ENCODE measurements at regions not wholly inside any gene's neighbourhood (a gene's known extent, or its start where the extent isn't known, plus 50 kb on each side); places are given as distances from the start of the nearest gene placed in this dataset.
"Not testable (repeated sequence)": the region's sequence is repeated elsewhere in the genome, so short reads cannot be mapped to it uniquely, and the experiment has no call there.

- H3K36me3 ChIP-seq (ENCODE audit: control insufficient read depth in 5 of 5, insufficient read depth in 5 of 5, low read length in 5 of 5) = no peaks in the 10 kb centered on the region
- H3K27ac ChIP-seq (ENCODE audit: low read depth, low read length) = no peak overlapping the region
- H3K9me3 ChIP-seq (ENCODE audit: control insufficient read depth in 5 of 5, low read length in 5 of 5) = peaks cover 0 to 6% (median 2%) of the 10 kb centered on the region in 5 donors
- no peak overlapping the region for H3K9ac ChIP-seq (ENCODE audit: low read length in 5 of 5)
- no peak overlapping the region for H3K4me3 ChIP-seq (ENCODE audit: low read depth in 1 of 5, low read length in 5 of 5)
- H3K27me3 ChIP-seq (ENCODE audit: control insufficient read depth in 5 of 5, insufficient read depth in 4 of 5, low read length in 5 of 5) = peaks cover 0 to 4% (median 0%) of the 10 kb centered on the region in 5 donors
- no peaks in the 10 kb centered on the region for H3K4me1 ChIP-seq (ENCODE audit: control insufficient read depth in 5 of 5, insufficient read depth in 5 of 5, low read length in 5 of 5)
These were observed 229.9 kb downstream of the SOX3 start for GRCh38 chrX:140274811-140275525.

- Histone ChIP-seq H3K9ac (ENCODE audit: low read length in 5 of 5) (no peak overlapping the region), H3K27ac (ENCODE audit: low read depth, low read length) (no peak overlapping the region), H3K4me3 (ENCODE audit: low read depth in 1 of 5, low read length in 5 of 5) (no peak overlapping the region), H3K36me3 (ENCODE audit: control insufficient read depth in 5 of 5, insufficient read depth in 5 of 5, low read length in 5 of 5) (no peaks in the 10 kb centered on the region), H3K9me3 (ENCODE audit: control insufficient read depth in 5 of 5, low read length in 5 of 5) (peaks cover 0 to 6% (median 2%) of the 10 kb centered on the region in 5 donors), H3K4me1 (ENCODE audit: control insufficient read depth in 5 of 5, insufficient read depth in 5 of 5, low read length in 5 of 5) (no peaks in the 10 kb centered on the region), H3K27me3 (ENCODE audit: control insufficient read depth in 5 of 5, insufficient read depth in 4 of 5, low read length in 5 of 5) (peaks cover 0 to 4% (median 0%) of the 10 kb centered on the region in 5 donors)
These were observed 230.9 kb downstream of the SOX3 start for GRCh38 chrX:140273921-140274320.

- H3K36me3 ChIP-seq (ENCODE audit: control insufficient read depth in 5 of 5, insufficient read depth in 5 of 5, low read length in 5 of 5) = no peaks in the 10 kb centered on the region
- no peaks in the 10 kb centered on the region for H3K4me1 ChIP-seq (ENCODE audit: control insufficient read depth in 5 of 5, insufficient read depth in 5 of 5, low read length in 5 of 5)
- no peak overlapping the region for H3K27ac ChIP-seq (ENCODE audit: low read depth, low read length)
- no peaks in the 10 kb centered on the region for H3K9me3 ChIP-seq (ENCODE audit: control insufficient read depth in 5 of 5, low read length in 5 of 5)
- no peak overlapping the region for H3K9ac ChIP-seq (ENCODE audit: low read length in 5 of 5)
- H3K27me3 ChIP-seq (ENCODE audit: control insufficient read depth in 5 of 5, insufficient read depth in 4 of 5, low read length in 5 of 5) = peaks cover 0 to 12% (median 4%) of the 10 kb centered on the region in 5 donors
- no peak overlapping the region for H3K4me3 ChIP-seq (ENCODE audit: low read depth in 1 of 5, low read length in 5 of 5)
These were observed 254.5 kb downstream of the SOX3 start for GRCh38 chrX:140250391-140250790.

- H3K36me3 ChIP-seq (ENCODE audit: control insufficient read depth in 5 of 5, insufficient read depth in 5 of 5, low read length in 5 of 5) = no peaks in the 10 kb centered on the region
- H3K9me3 ChIP-seq (ENCODE audit: control insufficient read depth in 5 of 5, low read length in 5 of 5) = no peaks in the 10 kb centered on the region
- peaks cover 0 to 12% (median 4%) of the 10 kb centered on the region in 5 donors for H3K27me3 ChIP-seq (ENCODE audit: control insufficient read depth in 5 of 5, insufficient read depth in 4 of 5, low read length in 5 of 5)
- no peak overlapping the region for H3K4me3 ChIP-seq (ENCODE audit: low read depth in 1 of 5, low read length in 5 of 5)
- no peak overlapping the region for H3K9ac ChIP-seq (ENCODE audit: low read length in 5 of 5)
- no peak overlapping the region for H3K27ac ChIP-seq (ENCODE audit: low read depth, low read length)
- no peaks in the 10 kb centered on the region for H3K4me1 ChIP-seq (ENCODE audit: control insufficient read depth in 5 of 5, insufficient read depth in 5 of 5, low read length in 5 of 5)
These were observed 255.8 kb downstream of the SOX3 start for GRCh38 chrX:140249088-140249487.

GRCh38 chrX:140229191-140229590 is 263.9 kb upstream of the CXorf66 start:
- Histone ChIP-seq H3K9me3 (ENCODE audit: control insufficient read depth in 5 of 5, low read length in 5 of 5) (peaks cover 0 to 8% (median 0%) of the 10 kb centered on the region in 5 donors), H3K36me3 (ENCODE audit: control insufficient read depth in 5 of 5, insufficient read depth in 5 of 5, low read length in 5 of 5) (no peaks in the 10 kb centered on the region), H3K4me3 (ENCODE audit: low read depth in 1 of 5, low read length in 5 of 5) (no peak overlapping the region), H3K27me3 (ENCODE audit: control insufficient read depth in 5 of 5, insufficient read depth in 4 of 5, low read length in 5 of 5) (no peaks in the 10 kb centered on the region), H3K4me1 (ENCODE audit: control insufficient read depth in 5 of 5, insufficient read depth in 5 of 5, low read length in 5 of 5) (no peaks in the 10 kb centered on the region), H3K9ac (ENCODE audit: low read length in 5 of 5) (no peak overlapping the region), H3K27ac (ENCODE audit: low read depth, low read length) (no peak overlapping the region)

GRCh38 chrX:140226037-140226436 is 260.7 kb upstream of the CXorf66 start:
- H3K36me3 ChIP-seq (ENCODE audit: control insufficient read depth in 5 of 5, insufficient read depth in 5 of 5, low read length in 5 of 5); H3K27me3 ChIP-seq (ENCODE audit: control insufficient read depth in 5 of 5, insufficient read depth in 4 of 5, low read length in 5 of 5); H3K4me1 ChIP-seq (ENCODE audit: control insufficient read depth in 5 of 5, insufficient read depth in 5 of 5, low read length in 5 of 5); H3K9me3 ChIP-seq (ENCODE audit: control insufficient read depth in 5 of 5, low read length in 5 of 5); H3K4me3 ChIP-seq (ENCODE audit: low read depth in 1 of 5, low read length in 5 of 5); H3K9ac ChIP-seq (ENCODE audit: low read length in 5 of 5); H3K27ac ChIP-seq (ENCODE audit: low read depth, low read length): not testable (repeated sequence)

- not testable (repeated sequence) for H3K4me1 ChIP-seq (ENCODE audit: control insufficient read depth in 5 of 5, insufficient read depth in 5 of 5, low read length in 5 of 5)
These were observed 250.6 kb upstream of the CXorf66 start for GRCh38 chrX:140215894-140216293.

GRCh38 chrX:140214518-140214917 is 249.2 kb upstream of the CXorf66 start:
- not testable (repeated sequence) for H3K36me3 ChIP-seq (ENCODE audit: control insufficient read depth in 5 of 5, insufficient read depth in 5 of 5, low read length in 5 of 5); H3K9ac ChIP-seq (ENCODE audit: low read length in 5 of 5); H3K27ac ChIP-seq (ENCODE audit: low read depth, low read length); H3K27me3 ChIP-seq (ENCODE audit: control insufficient read depth in 5 of 5, insufficient read depth in 4 of 5, low read length in 5 of 5); H3K4me3 ChIP-seq (ENCODE audit: low read depth in 1 of 5, low read length in 5 of 5); H3K9me3 ChIP-seq (ENCODE audit: control insufficient read depth in 5 of 5, low read length in 5 of 5); H3K4me1 ChIP-seq (ENCODE audit: control insufficient read depth in 5 of 5, insufficient read depth in 5 of 5, low read length in 5 of 5)

More at GRCh38 chrX:140215894-140216293, 250.6 kb upstream of the CXorf66 start:
- H3K9ac ChIP-seq (ENCODE audit: low read length in 5 of 5); H3K27me3 ChIP-seq (ENCODE audit: control insufficient read depth in 5 of 5, insufficient read depth in 4 of 5, low read length in 5 of 5); H3K27ac ChIP-seq (ENCODE audit: low read depth, low read length); H3K4me3 ChIP-seq (ENCODE audit: low read depth in 1 of 5, low read length in 5 of 5); H3K9me3 ChIP-seq (ENCODE audit: control insufficient read depth in 5 of 5, low read length in 5 of 5); H3K36me3 ChIP-seq (ENCODE audit: control insufficient read depth in 5 of 5, insufficient read depth in 5 of 5, low read length in 5 of 5): not testable (repeated sequence)

GRCh38 chrX:140206657-140207056 is 241.3 kb upstream of the CXorf66 start:
- peaks cover 0 to 12% (median 0%) of the 10 kb centered on the region in 5 donors for H3K27me3 ChIP-seq (ENCODE audit: control insufficient read depth in 5 of 5, insufficient read depth in 4 of 5, low read length in 5 of 5)
- H3K36me3 ChIP-seq (ENCODE audit: control insufficient read depth in 5 of 5, insufficient read depth in 5 of 5, low read length in 5 of 5) = no peaks in the 10 kb centered on the region
- H3K4me3 ChIP-seq (ENCODE audit: low read depth in 1 of 5, low read length in 5 of 5) = no peak overlapping the region
- H3K27ac ChIP-seq (ENCODE audit: low read depth, low read length) = no peak overlapping the region
- H3K9me3 ChIP-seq (ENCODE audit: control insufficient read depth in 5 of 5, low read length in 5 of 5) = no peaks in the 10 kb centered on the region
- no peaks in the 10 kb centered on the region for H3K4me1 ChIP-seq (ENCODE audit: control insufficient read depth in 5 of 5, insufficient read depth in 5 of 5, low read length in 5 of 5)
- H3K9ac ChIP-seq (ENCODE audit: low read length in 5 of 5) = no peak overlapping the region

GRCh38 chrX:140190441-140191108 is 225.3 kb upstream of the CXorf66 start:
- Histone ChIP-seq H3K9ac (ENCODE audit: low read length in 5 of 5) (no peak overlapping the region), H3K4me1 (ENCODE audit: control insufficient read depth in 5 of 5, insufficient read depth in 5 of 5, low read length in 5 of 5) (no peaks in the 10 kb centered on the region), H3K9me3 (ENCODE audit: control insufficient read depth in 5 of 5, low read length in 5 of 5) (no peaks in the 10 kb centered on the region), H3K27ac (ENCODE audit: low read depth, low read length) (no peak overlapping the region), H3K36me3 (ENCODE audit: control insufficient read depth in 5 of 5, insufficient read depth in 5 of 5, low read length in 5 of 5) (no peaks in the 10 kb centered on the region), H3K4me3 (ENCODE audit: low read depth in 1 of 5, low read length in 5 of 5) (no peak overlapping the region), H3K27me3 (ENCODE audit: control insufficient read depth in 5 of 5, insufficient read depth in 4 of 5, low read length in 5 of 5) (peaks cover 0 to 7% (median 3%) of the 10 kb centered on the region in 5 donors)

Data from subcutaneous abdominal adipose tissue (tissue), 5 donors.